ENCODE measurements at regions not wholly inside any gene's neighbourhood (a gene's known extent, or its start where the extent isn't known, plus 50 kb on each side); places are given as distances from the start of the nearest gene placed in this dataset.

DNA sequence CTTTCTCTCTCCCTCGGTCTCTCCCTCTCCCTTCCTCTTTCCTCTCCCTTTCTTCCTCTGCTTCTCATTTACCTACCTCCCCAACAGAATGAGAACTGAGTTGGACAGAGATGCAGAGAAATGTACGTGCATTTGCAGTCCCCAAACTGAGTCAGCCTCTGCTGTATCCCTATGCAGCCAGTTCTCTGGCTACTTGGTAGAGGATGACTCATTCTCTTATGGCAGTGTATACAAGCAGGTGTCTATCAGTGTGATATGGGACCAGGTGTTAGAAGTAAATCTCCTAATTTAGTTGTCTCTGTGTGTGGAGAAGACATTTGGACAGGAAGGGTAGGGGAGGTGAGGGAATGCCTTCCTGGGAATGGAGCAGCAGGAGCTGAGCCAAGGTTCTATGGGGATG is 470.8 kb downstream of the CD109 start:
- TF ChIP-seq, protein P1, sequence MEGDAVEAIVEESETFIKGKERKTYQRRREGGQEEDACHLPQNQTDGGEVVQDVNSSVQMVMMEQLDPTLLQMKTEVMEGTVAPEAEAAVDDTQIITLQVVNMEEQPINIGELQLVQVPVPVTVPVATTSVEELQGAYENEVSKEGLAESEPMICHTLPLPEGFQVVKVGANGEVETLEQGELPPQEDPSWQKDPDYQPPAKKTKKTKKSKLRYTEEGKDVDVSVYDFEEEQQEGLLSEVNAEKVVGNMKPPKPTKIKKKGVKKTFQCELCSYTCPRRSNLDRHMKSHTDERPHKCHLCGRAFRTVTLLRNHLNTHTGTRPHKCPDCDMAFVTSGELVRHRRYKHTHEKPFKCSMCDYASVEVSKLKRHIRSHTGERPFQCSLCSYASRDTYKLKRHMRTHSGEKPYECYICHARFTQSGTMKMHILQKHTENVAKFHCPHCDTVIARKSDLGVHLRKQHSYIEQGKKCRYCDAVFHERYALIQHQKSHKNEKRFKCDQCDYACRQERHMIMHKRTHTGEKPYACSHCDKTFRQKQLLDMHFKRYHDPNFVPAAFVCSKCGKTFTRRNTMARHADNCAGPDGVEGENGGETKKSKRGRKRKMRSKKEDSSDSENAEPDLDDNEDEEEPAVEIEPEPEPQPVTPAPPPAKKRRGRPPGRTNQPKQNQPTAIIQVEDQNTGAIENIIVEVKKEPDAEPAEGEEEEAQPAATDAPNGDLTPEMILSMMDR (IDR thresholded peaks at IDR 0.05): no peak
- no peak for TF ChIP-seq EZH2 (IDR thresholded peaks at IDR 0.05; ENCODE audit: borderline replicate concordance, insufficient read depth, low read depth, low read length, poor library complexity, severe bottlenecking)
